Activated CD4-positive, alpha-beta T cell treated with anti-CD3 and anti-CD28 coated beads, Interleukin-2, amount 10 ng/mL, durations not matched to agents 7 days and 5 days (primary cell): ENCODE measurements at regions not wholly inside any gene's neighbourhood (a gene's known extent, or its start where the extent isn't known, plus 50 kb on each side); places are given as distances from the start of the nearest gene placed in this dataset.

Experiments used
- CTCF ChIA-PET: fragments of 350-600 bp; sonication (Branson Sonifier 250); formaldehyde crosslinking; loops from one replicate; lab custom pipeline; 2021; ENCODE audit warnings: antibody characterized with exemption; lab: Charles Lee
- POLR2A ChIA-PET: fragments of 350-600 bp; sonication (Branson Sonifier 250); formaldehyde crosslinking; loops from one replicate; lab custom pipeline; 2021; ENCODE audit warnings: antibody characterized with exemption; lab: Charles Lee
- DNase-seq: peaks from one replicate; pipeline ENCODE4 v3.0.0-alpha.2; 2020
- H3K27ac Mint-ChIP-seq: one replicate; pipeline ENCODE4 v1.8.0; 2021; ENCODE audit warnings: mild to moderate bottlenecking, moderate library complexity, mixed read lengths
- H3K27me3 Mint-ChIP-seq: one replicate; pipeline ENCODE4 v1.8.0; 2021; ENCODE audit warnings: mixed read lengths
- H3K36me3 Mint-ChIP-seq: one replicate; pipeline ENCODE4 v1.8.0; 2021; ENCODE audit warnings: low read depth, mixed read lengths
- H3K4me1 Mint-ChIP-seq: one replicate; pipeline ENCODE4 v1.8.0; 2021; ENCODE audit warnings: mixed read lengths
- H3K4me3 Mint-ChIP-seq: one replicate; pipeline ENCODE4 v1.8.0; 2021; ENCODE audit warnings: mild to moderate bottlenecking, moderate library complexity, mixed read lengths
- H3K9me3 Mint-ChIP-seq: one replicate; pipeline ENCODE4 v1.8.0; 2021; ENCODE audit warnings: mixed read lengths

- no peaks in the 10 kb centered on the region for H3K9me3 Mint-ChIP-seq
These were observed 153.7 kb upstream of the PLAAT1 start for GRCh38 chr3:193087336-193087735.

GRCh38 chr3:193095366-193095765, 145.7 kb upstream of the PLAAT1 start:
- H3K27me3 Mint-ChIP-seq, result no peaks in the 10 kb centered on the region
- no peaks in the 10 kb centered on the region for H3K36me3 Mint-ChIP-seq
- DNase-seq, result no peak
- no peak overlapping the region for H3K4me3 Mint-ChIP-seq
- ChIA-PET CTCF (no interaction called here), POLR2A (no interaction called here)
- H3K27ac Mint-ChIP-seq, result no peak overlapping the region
- H3K4me1 Mint-ChIP-seq, result no peaks in the 10 kb centered on the region
- peaks cover 1% of the 10 kb centered on the region for H3K9me3 Mint-ChIP-seq

More at GRCh38 chr3:193087336-193087735, 153.7 kb upstream of the PLAAT1 start:
- no peak for DNase-seq
- ChIA-PET POLR2A (no interaction called here), CTCF (interaction anchor here (0.7 kb wide), 1 partner anchor 34 kb away, joined by 3 read pairs; no protein-coding TSS in a partner anchor)
- Mint-ChIP-seq H3K4me3 (no peak overlapping the region), H3K27ac (no peak overlapping the region), H3K36me3 (no peaks in the 10 kb centered on the region), H3K4me1 (no peaks in the 10 kb centered on the region), H3K27me3 (no peaks in the 10 kb centered on the region)

- Mint-ChIP-seq H3K27ac (no peak overlapping the region), H3K9me3 (peaks cover 5% of the 10 kb centered on the region), H3K4me1 (no peaks in the 10 kb centered on the region), H3K27me3 (no peaks in the 10 kb centered on the region), H3K36me3 (no peaks in the 10 kb centered on the region), H3K4me3 (no peak overlapping the region)
- ChIA-PET POLR2A (no interaction called here), CTCF (no interaction called here)
- DNase-seq, result no peak
These were observed 144.9 kb upstream of the PLAAT1 start for GRCh38 chr3:193096076-193096475.

- H3K27me3 Mint-ChIP-seq, result peaks cover 3% of the 10 kb centered on the region
- CTCF ChIA-PET, result no interaction called here
These were observed 126.3 kb upstream of the PLAAT1 start for GRCh38 chr3:193114431-193115340.

GRCh38 chr3:193116871-193117270, 124.2 kb upstream of the PLAAT1 start:
- ChIA-PET CTCF (no interaction called here), POLR2A (no interaction called here)
- no peak overlapping the region for H3K4me3 Mint-ChIP-seq
- no peaks in the 10 kb centered on the region for H3K36me3 Mint-ChIP-seq
- no peak for DNase-seq
- H3K9me3 Mint-ChIP-seq, result no peaks in the 10 kb centered on the region
- no peaks in the 10 kb centered on the region for H3K4me1 Mint-ChIP-seq
- peaks cover 3% of the 10 kb centered on the region for H3K27me3 Mint-ChIP-seq
- no peak overlapping the region for H3K27ac Mint-ChIP-seq

More at GRCh38 chr3:193114431-193115340, 126.3 kb upstream of the PLAAT1 start:
- Mint-ChIP-seq H3K27ac (no peak overlapping the region), H3K9me3 (no peaks in the 10 kb centered on the region), H3K36me3 (no peaks in the 10 kb centered on the region), H3K4me3 (no peak overlapping the region), H3K4me1 (no peaks in the 10 kb centered on the region)
- POLR2A ChIA-PET, result no interaction called here
- DNase-seq, result no peak

GRCh38 chr3:193118907-193119306, 122.1 kb upstream of the PLAAT1 start:
- peaks cover 3% of the 10 kb centered on the region for H3K27me3 Mint-ChIP-seq
- H3K4me3 Mint-ChIP-seq, result no peak overlapping the region
- DNase-seq, result no peak
- H3K36me3 Mint-ChIP-seq, result no peaks in the 10 kb centered on the region
- ChIA-PET CTCF (interaction anchor here (1.3 kb wide), 1 partner anchor 15 kb away, joined by 4 read pairs; no protein-coding TSS in a partner anchor), POLR2A (no interaction called here)
- no peaks in the 10 kb centered on the region for H3K4me1 Mint-ChIP-seq
- H3K9me3 Mint-ChIP-seq, result no peaks in the 10 kb centered on the region
- no peak overlapping the region for H3K27ac Mint-ChIP-seq

- no peaks in the 10 kb centered on the region for H3K4me1 Mint-ChIP-seq
- CTCF ChIA-PET, result no interaction called here
- H3K27ac Mint-ChIP-seq, result no peak overlapping the region
- H3K36me3 Mint-ChIP-seq, result no peaks in the 10 kb centered on the region
- no peaks in the 10 kb centered on the region for H3K9me3 Mint-ChIP-seq
- H3K27me3 Mint-ChIP-seq, result peaks cover 3% of the 10 kb centered on the region
- no peak overlapping the region for H3K4me3 Mint-ChIP-seq
- POLR2A ChIA-PET, result no interaction called here
- no peak for DNase-seq
These were observed 121.1 kb upstream of the PLAAT1 start for GRCh38 chr3:193119926-193120325.

- no peaks in the 10 kb centered on the region for H3K4me1 Mint-ChIP-seq
- no peak for DNase-seq
- H3K27ac Mint-ChIP-seq, result no peak overlapping the region
- POLR2A ChIA-PET, result no interaction called here
- peaks cover 3% of the 10 kb centered on the region for H3K27me3 Mint-ChIP-seq
- CTCF ChIA-PET, result no interaction called here
- H3K36me3 Mint-ChIP-seq, result no peaks in the 10 kb centered on the region
- no peaks in the 10 kb centered on the region for H3K9me3 Mint-ChIP-seq
- no peak overlapping the region for H3K4me3 Mint-ChIP-seq
These were observed 116.2 kb upstream of the PLAAT1 start for GRCh38 chr3:193124861-193125260.

- Mint-ChIP-seq H3K36me3 (no peaks in the 10 kb centered on the region), H3K4me3 (no peak overlapping the region), H3K27ac (no peak overlapping the region), H3K9me3 (no peaks in the 10 kb centered on the region), H3K27me3 (peaks cover 7% of the 10 kb centered on the region), H3K4me1 (no peaks in the 10 kb centered on the region)
- ChIA-PET POLR2A (no interaction called here), CTCF (no interaction called here)
- DNase-seq, result no peak
These were observed 111.4 kb upstream of the PLAAT1 start for GRCh38 chr3:193129607-193130006.

- DNase-seq, result no peak
- Mint-ChIP-seq H3K27me3 (peaks cover 7% of the 10 kb centered on the region), H3K36me3 (no peaks in the 10 kb centered on the region), H3K4me3 (no peak overlapping the region), H3K9me3 (no peaks in the 10 kb centered on the region), H3K27ac (no peak overlapping the region), H3K4me1 (no peaks in the 10 kb centered on the region)
- ChIA-PET POLR2A (no interaction called here), CTCF (no interaction called here)
These were observed 110.4 kb upstream of the PLAAT1 start for GRCh38 chr3:193130576-193130975.

GRCh38 chr3:193132241-193132640, 108.8 kb upstream of the PLAAT1 start:
- ChIA-PET POLR2A (no interaction called here), CTCF (no interaction called here)
- Mint-ChIP-seq H3K9me3 (no peaks in the 10 kb centered on the region), H3K27ac (no peak overlapping the region), H3K36me3 (no peaks in the 10 kb centered on the region), H3K4me1 (no peaks in the 10 kb centered on the region), H3K4me3 (no peak overlapping the region), H3K27me3 (peaks cover 4% of the 10 kb centered on the region)
- DNase-seq, result no peak

- H3K4me3 Mint-ChIP-seq, result no peak overlapping the region
- DNase-seq, result no peak
- POLR2A ChIA-PET, result no interaction called here
- H3K9me3 Mint-ChIP-seq, result no peaks in the 10 kb centered on the region
- no peaks in the 10 kb centered on the region for H3K36me3 Mint-ChIP-seq
- H3K4me1 Mint-ChIP-seq, result no peaks in the 10 kb centered on the region
- CTCF ChIA-PET, result no interaction called here
- H3K27me3 Mint-ChIP-seq, result peaks cover 4% of the 10 kb centered on the region
- H3K27ac Mint-ChIP-seq, result no peak overlapping the region
These were observed 108.1 kb upstream of the PLAAT1 start for GRCh38 chr3:193132964-193133363.

- no peaks in the 10 kb centered on the region for H3K9me3 Mint-ChIP-seq
- ChIA-PET CTCF (no interaction called here), POLR2A (no interaction called here)
- H3K36me3 Mint-ChIP-seq, result no peaks in the 10 kb centered on the region
- H3K27me3 Mint-ChIP-seq, result peaks cover 4% of the 10 kb centered on the region
- no peak overlapping the region for H3K27ac Mint-ChIP-seq
- H3K4me1 Mint-ChIP-seq, result no peaks in the 10 kb centered on the region
- no peak overlapping the region for H3K4me3 Mint-ChIP-seq
- no peak for DNase-seq
These were observed 106.2 kb upstream of the PLAAT1 start for GRCh38 chr3:193134856-193135255.
